Lung (tissue), 11 donors: ENCODE measurements at regions not wholly inside any gene's neighbourhood (a gene's known extent, or its start where the extent isn't known, plus 50 kb on each side); places are given as distances from the start of the nearest gene placed in this dataset.

Source experiments
- ATAC-seq: fragments of 200-7000 bp; cut with Tn5 transposase; one replicate; pipeline ENCODE4 v1.9.1; 2020; ENCODE audit warnings: moderate number of reproducible peaks; ENCODE audit not compliant: insufficient read depth, low FRiP score
- DNase-seq, 3 donors: peaks; one replicate each; pipeline ENCODE4 v3.0.0-alpha.2; 2013 to 2017
- H3K27ac ChIP-seq, 2 donors: one replicate each; pipeline ENCODE4 v1.5.1; 2013; ENCODE audit warnings: mild to moderate bottlenecking in 2 of 2, moderate library complexity in 2 of 2, control low read depth in 1 of 2, inconsistent platforms in 1 of 2, low read depth in 1 of 2, low read length in 1 of 2
- H3K27me3 ChIP-seq, 3 donors: one replicate each; pipeline ENCODE4 v1.5.1; 2013; ENCODE audit warnings: low read length in 2 of 3; ENCODE audit not compliant: control insufficient read depth in 3 of 3, insufficient read depth in 3 of 3
- H3K36me3 ChIP-seq, 4 donors: one replicate each; pipeline ENCODE4 v1.5.1; 2013; ENCODE audit warnings: low read length in 4 of 4, mild to moderate bottlenecking in 1 of 4, moderate library complexity in 1 of 4; ENCODE audit not compliant: control insufficient read depth in 4 of 4, insufficient read depth in 4 of 4
- H3K4me1 ChIP-seq, 5 donors: one replicate each; pipeline ENCODE4 v1.5.1; 2013; ENCODE audit warnings: low read length in 5 of 5, mild to moderate bottlenecking in 2 of 5, moderate library complexity in 1 of 5; ENCODE audit not compliant: control insufficient read depth in 5 of 5, insufficient read depth in 5 of 5
- H3K4me3 ChIP-seq: one replicate; pipeline ENCODE4 v1.5.1; 2013; ENCODE audit warnings: mild to moderate bottlenecking, control low read depth, moderate library complexity
- H3K9ac ChIP-seq, 2 donors: one replicate each; pipeline ENCODE4 v1.5.1; 2013; ENCODE audit warnings: low read length in 2 of 2, control low read depth in 1 of 2; ENCODE audit not compliant: insufficient read depth in 1 of 2
- H3K9me3 ChIP-seq, 4 donors: one replicate each; pipeline ENCODE4 v1.5.1; 2013; ENCODE audit warnings: low read length in 3 of 4, mild to moderate bottlenecking in 1 of 4, moderate library complexity in 1 of 4; ENCODE audit not compliant: control insufficient read depth in 4 of 4, insufficient read depth in 3 of 4
- WGBS, 2 donors: extraction: QIAGEN DNeasy Blood & Tissue Kit; methylation state at CpG; one replicate each; pipeline ENCODE4 v1.1.7; 2013; 5-methylcytosine and 5-hydroxymethylcytosine counted together
- TF ChIP-seq, protein P1 (sequence below): IDR thresholded peaks from 2 replicates; pipeline ENCODE4 v1.5.1; 2012; ENCODE audit warnings: mild to moderate bottlenecking; ENCODE audit errors: control extremely low read depth, extremely low read depth
- donor health status: control.
- donor health status: control.
- donor health status: Bipolar disorder and iron deficiency.
- donor health status: healthy.
- donor health status: DM: yes; HTN: yes; CAD: no.

DNA sequence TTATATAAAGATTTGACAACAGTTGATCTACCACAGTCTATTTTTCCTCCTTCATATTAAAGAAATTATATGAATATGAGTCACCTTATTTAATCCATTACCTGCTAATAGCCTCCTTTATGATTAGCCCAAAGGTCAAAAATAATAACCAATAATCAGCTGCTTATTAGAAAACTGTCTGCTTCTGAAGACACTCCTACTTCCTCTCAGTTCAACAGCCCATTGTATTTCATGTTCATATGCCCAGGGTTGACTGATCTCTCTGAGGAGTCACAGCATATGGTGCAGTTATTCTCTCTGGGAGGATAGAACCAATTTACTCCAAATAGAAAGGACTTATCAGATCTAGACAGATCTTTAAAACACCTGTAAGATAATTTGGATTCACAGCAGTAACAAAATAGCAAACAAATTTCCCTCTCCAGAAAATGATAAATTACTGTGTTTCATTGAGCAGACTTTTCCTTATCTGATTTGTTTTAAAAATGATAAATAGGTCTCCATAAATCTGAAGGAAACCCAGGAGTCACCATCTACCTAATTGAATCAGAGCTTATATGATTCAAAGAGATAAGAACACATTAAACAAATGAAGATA, 180.4 kb upstream of the ITGA1 start:
- Histone ChIP-seq H3K36me3 (no peaks in the 10 kb centered on the region), H3K4me1 (no peaks in the 10 kb centered on the region), H3K27me3 (no peaks in the 10 kb centered on the region), H3K27ac (no peak overlapping the region), H3K4me3 (no peak overlapping the region), H3K9me3 (no peaks in the 10 kb centered on the region), H3K9ac (no peak overlapping the region)
- TF ChIP-seq, protein P1, sequence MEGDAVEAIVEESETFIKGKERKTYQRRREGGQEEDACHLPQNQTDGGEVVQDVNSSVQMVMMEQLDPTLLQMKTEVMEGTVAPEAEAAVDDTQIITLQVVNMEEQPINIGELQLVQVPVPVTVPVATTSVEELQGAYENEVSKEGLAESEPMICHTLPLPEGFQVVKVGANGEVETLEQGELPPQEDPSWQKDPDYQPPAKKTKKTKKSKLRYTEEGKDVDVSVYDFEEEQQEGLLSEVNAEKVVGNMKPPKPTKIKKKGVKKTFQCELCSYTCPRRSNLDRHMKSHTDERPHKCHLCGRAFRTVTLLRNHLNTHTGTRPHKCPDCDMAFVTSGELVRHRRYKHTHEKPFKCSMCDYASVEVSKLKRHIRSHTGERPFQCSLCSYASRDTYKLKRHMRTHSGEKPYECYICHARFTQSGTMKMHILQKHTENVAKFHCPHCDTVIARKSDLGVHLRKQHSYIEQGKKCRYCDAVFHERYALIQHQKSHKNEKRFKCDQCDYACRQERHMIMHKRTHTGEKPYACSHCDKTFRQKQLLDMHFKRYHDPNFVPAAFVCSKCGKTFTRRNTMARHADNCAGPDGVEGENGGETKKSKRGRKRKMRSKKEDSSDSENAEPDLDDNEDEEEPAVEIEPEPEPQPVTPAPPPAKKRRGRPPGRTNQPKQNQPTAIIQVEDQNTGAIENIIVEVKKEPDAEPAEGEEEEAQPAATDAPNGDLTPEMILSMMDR = no peak
- no peak for DNase-seq
- ATAC-seq = no peak

GRCh38 chr5:52620315-52620714, 167.4 kb upstream of the ITGA1 start:
- no peaks in the 10 kb centered on the region for H3K4me1 ChIP-seq
- H3K4me3 ChIP-seq = no peak overlapping the region
- no peaks in the 10 kb centered on the region for H3K27me3 ChIP-seq
- H3K9ac ChIP-seq = no peak overlapping the region
- H3K9me3 ChIP-seq = peaks cover 0 to 2% (median 0%) of the 10 kb centered on the region in 4 donors
- no peak for DNase-seq
- no peaks in the 10 kb centered on the region for H3K36me3 ChIP-seq
- WGBS, 2 donors = 80 to 84% methylated on average over 3 of the region's 3 CpGs
- TF ChIP-seq, protein P1 = no peak
- H3K27ac ChIP-seq = no peak overlapping the region
- no peak for ATAC-seq

GRCh38 chr5:52623291-52623690, 164.4 kb upstream of the ITGA1 start:
- DNase-seq (no peak), ATAC-seq (no peak)
- Histone ChIP-seq H3K27me3 (no peaks in the 10 kb centered on the region), H3K9ac (no peak overlapping the region), H3K9me3 (no peaks in the 10 kb centered on the region), H3K4me3 (no peak overlapping the region), H3K4me1 (no peaks in the 10 kb centered on the region), H3K27ac (no peak overlapping the region), H3K36me3 (no peaks in the 10 kb centered on the region)
- 68 to 85% methylated on average over 4 of the region's 4 CpGs for WGBS, 2 donors
- TF ChIP-seq, protein P1 = no peak

DNA sequence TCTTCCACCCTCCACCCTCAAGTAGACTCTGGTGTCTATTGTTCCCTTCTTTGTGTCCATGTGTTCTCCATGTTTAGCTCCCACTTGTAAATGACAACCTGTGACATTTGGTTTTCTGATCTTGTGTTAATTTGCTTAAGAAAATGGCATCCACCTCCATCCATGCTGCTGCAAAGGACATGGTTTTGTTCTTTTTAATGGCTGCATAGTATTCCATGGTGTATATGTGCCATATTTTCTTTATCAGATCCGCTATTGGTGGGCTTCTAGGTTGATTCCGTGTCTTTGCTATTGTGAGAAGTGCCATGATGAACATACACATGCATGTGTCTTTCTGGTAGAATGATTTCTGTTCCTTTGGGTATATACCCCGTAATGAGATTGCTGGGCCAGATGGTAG, 163.4 kb upstream of the ITGA1 start:
- Histone ChIP-seq H3K4me1 (no peaks in the 10 kb centered on the region), H3K4me3 (no peak overlapping the region), H3K36me3 (no peaks in the 10 kb centered on the region), H3K9me3 (no peaks in the 10 kb centered on the region), H3K27ac (no peak overlapping the region), H3K9ac (no peak overlapping the region), H3K27me3 (no peaks in the 10 kb centered on the region)
- WGBS, 2 donors = 91 to 96% methylated on average over 3 of the region's 3 CpGs
- DNase-seq (no peak), ATAC-seq (no peak)
- TF ChIP-seq, protein P1 = no peak
